HG03103 (cell line): ENCODE measurements at regions not wholly inside any gene's neighbourhood (a gene's known extent, or its start where the extent isn't known, plus 50 kb on each side); places are given as distances from the start of the nearest gene placed in this dataset.

Experiments used
- ATAC-seq: cut with Tn5 transposase; IDR thresholded peaks from one replicate; pipeline ENCODE4 v1.9.1; 2021; ENCODE audit warnings: low read depth; ENCODE audit not compliant: unreplicated experiment

DNA sequence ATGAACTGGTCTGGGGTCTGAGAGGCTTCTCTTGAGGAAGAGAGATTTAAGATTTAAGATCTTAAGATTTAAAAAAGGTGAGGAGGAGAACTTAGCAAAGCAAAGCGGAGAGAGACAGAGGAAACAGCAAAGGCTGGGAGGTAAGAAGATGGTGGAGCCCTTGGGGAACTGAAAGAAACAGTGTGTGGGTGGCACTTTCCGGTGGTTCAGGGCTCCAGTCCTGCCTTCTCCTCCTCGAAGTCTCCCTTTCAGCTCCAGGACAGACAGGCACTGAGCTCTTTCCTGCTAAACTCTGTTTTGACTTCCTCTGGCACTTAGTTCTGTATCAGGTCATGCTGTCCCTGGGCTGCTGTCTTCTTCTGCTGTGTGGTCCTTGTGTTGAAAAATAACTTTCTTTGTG lies 298.7 kb upstream of the SRRM4 start:
- ATAC-seq = peak; percentile 58

- no peak for ATAC-seq
These were observed 295.2 kb upstream of the SRRM4 start for GRCh38 chr12:118685983-118686607.

- peak; percentile 86 for ATAC-seq
These were observed 291.5 kb upstream of the SRRM4 start for GRCh38 chr12:118689793-118690192.

DNA sequence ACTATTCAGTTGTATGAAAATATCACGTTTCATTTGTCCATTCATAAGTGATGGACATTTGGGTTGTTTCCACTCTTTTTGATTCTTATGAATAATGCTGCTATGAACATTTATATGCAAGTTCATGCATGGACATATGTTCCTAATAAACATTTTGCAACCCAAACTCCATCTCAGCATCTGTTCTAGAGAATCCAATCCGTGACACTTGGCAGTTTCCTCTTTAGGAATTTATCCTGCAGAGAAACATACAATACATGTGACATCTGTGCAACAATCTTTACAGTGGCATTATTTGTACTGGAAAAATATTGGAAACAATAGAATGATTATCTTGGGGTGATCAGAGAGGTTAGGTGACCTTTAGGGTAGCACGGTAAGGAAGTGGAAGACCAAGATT lies 290.8 kb upstream of the SRRM4 start:
- ATAC-seq = no peak

DNA sequence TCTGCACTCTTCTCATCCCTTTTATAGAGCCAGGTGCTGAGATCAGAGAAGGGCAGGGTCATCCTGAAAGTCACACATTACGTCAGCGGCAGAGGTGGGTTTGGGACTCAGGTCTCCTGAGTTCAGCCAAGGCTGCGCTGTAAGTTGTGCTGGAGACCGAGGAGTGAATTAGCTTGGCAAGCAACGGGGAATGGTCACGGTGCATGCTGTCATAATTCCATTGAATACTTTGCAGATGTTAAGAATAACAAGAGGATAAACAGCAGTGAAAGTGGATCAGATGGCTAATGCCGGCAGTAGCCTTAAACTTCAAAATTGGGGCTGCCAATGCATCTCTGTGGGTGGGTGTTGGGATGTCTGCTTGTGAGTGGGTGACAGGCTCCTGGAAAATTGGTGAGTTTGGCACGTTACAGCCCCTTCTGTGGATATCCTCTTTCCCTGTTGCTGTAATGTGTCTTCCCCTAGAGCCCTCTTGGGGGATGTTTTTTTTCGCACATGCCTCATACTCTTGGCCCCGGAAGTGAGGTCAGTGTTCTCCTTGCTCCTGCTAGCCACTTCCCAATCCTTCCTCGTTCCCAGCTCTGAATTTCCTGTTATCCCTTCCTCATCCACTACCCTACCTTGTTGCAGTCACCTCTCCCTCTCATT lies 287.1 kb upstream of the SRRM4 start:
- no peak for ATAC-seq

DNA sequence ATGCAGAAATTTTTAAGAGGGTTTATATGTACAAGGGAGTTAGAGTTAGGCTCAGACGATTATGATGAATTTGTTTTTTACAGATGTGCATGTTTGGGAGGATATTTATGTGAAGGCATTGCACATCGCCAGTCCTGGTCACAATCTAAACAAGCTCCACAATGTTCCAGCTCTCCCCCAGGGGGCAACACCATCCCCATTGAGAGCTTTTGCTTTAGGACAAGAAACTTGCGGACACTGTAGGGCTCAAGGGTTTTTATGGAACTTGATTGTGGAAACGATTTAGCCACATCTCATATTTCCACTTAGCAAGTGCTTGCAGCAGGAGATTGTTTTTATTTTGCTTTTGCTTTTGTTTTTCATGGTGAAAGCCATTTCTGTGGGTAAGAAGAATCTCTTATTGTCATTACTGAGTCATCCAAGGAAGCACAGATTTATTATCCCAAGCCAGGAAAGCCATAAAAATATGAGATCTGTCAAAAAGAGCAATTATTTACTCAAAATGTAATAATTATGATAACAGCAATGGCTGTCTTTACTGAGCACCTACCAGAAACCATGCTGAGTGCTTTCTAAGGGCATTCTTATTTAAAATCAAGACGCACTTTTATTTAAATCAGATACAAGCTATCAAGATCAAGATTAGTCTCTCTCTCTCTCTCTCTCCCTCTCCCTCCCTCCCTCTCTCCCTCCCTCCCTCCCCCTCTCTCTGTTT lies 276.7 kb upstream of the SRRM4 start:
- ATAC-seq = no peak

DNA sequence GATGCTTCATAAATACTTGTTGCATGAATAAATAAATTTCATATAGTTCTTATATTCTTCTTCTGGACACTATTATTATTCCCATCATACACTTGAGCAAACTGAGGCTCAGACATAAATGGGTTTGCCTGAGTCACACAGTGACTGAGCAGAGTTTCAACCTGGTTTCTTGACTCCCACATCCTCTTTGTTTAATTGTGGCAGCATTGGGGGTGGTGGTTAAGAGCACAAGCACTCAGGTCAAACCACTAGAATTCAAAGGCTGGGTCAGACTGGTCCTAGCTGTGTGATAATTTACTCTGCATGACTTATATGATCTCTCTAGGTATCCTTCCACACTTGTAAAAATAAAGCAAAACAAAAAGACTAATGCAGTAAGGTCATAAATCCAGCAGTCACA lies 274.9 kb upstream of the SRRM4 start:
- ATAC-seq = no peak

GRCh38 chr12:118709946-118710345 lies 271.4 kb upstream of the SRRM4 start:
- no peak for ATAC-seq

- no peak for ATAC-seq
These were observed 270.2 kb upstream of the SRRM4 start for GRCh38 chr12:118711185-118711584.

DNA sequence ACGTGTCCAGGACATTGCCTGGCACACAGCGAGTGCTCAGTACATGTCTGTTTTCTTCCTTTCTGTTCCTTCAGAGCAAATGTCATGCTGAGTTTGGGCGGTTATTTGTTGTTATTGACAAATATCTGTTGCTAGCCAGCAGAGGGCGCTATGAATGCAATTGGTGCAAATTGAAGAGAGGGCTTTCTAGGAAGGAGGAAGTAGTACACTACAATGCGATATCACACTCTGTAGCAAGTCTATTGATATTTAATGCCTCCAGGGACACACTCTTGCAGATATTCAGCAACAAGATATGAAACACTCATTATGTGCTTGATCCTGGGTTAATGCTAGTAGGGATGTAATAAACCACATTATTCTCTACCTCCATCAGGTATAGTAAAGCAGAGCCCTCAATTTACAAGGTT lies 267.3 kb upstream of the SRRM4 start:
- peak; percentile 79 for ATAC-seq

DNA sequence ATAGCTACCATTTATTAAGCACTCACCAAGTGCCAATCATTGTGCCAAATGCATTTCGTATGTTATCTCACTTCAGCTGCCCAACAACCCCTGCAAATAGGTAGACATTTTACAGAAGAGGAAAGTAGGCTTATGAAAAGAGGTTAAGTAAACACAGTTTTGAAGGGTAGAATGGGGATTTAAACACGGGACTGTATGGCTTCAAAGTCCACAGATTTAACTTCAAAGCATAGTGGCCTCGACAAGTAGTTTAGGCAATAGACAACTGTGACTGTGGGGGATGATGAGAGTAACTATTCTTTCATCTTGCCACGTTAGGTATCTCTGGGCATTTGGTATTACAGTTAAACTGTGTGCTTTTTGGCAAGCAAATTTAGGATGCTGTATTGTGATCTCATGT lies 266.8 kb upstream of the SRRM4 start:
- no peak for ATAC-seq

DNA sequence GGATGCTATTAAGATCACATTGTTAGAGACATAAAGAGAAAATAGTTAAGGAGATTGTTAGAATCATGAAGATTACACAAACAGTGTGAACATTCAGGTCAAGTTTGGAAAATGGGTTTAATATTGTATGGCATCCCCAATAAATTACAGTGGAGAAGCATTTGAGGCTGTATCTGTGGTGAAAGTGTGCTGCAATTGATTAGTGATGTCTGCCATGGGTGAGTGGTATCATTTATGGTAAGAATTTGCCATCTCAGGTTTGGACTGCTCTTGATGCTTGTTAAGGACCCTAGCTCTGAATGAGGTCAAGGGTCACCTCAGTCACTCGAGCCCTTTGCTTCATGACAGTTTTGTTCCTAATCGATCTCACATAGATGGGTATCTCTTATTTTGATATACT lies 265.7 kb upstream of the SRRM4 start:
- no peak for ATAC-seq

DNA sequence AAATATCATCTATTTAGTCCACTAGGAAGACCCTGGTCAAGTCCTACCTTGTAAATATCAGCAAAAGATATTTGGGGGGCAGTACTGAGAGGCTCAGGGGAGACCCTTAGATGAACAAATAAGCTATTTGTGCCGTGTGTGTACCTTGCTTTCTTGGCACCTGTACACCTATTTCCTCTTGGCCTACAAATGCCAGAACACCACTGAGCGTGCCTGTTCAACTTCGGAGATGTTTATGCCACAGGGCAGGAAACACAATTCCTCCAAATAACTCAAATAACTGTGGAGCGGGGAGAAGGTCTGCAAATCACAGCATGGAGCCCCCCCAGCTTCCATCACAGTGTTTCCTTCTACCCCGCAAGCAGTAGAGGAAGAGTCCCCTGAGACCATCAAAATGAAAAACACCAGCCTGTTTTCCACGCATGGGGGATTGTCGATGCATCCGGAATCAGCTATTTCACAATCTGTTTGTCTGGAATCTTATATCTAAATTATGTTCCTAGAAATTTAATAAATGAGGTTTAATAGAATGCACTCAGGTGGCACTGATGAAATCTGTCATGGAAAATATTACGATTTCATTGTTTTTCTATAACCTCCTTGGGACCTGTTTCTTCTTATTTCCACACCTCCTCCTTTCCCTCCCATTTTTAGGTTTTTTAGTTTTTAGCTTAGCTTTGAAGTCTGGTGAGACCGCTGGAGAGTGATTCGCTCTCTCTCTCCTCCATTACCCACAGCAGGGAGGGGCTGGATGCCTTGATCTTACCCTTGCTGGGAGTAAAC lies 254.0 kb upstream of the SRRM4 start:
- no peak for ATAC-seq

- no peak for ATAC-seq
These were observed 253.4 kb upstream of the SRRM4 start for GRCh38 chr12:118727979-118728366.

GRCh38 chr12:118734266-118734665 lies 247.1 kb upstream of the SRRM4 start:
- no peak for ATAC-seq

DNA sequence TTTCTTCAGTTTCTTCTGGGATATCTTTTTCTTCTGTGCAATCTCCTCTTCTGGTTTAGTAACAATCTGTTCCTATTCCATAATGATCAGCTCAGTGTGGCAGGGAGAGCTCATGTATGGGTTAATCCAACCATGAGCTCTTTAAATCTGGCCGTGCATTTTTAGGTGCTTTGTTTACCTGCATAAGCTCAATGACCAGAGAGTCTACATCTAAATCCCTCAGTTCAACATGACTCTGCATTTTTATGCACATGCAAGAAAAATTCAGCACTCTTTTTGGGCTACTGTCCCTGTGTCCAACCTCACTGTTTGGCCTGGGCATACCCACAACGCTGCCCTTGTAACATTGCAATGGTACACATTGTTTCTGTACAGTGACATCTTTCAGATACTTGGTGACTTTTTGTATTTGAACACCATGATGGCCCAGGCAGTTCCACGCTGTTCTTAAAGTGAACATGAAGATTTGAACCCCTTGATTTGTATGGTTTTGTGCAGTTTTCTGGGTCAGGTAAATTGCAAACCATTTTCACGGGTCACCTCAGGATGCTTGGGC lies 243.3 kb upstream of the SRRM4 start:
- ATAC-seq = no peak

DNA sequence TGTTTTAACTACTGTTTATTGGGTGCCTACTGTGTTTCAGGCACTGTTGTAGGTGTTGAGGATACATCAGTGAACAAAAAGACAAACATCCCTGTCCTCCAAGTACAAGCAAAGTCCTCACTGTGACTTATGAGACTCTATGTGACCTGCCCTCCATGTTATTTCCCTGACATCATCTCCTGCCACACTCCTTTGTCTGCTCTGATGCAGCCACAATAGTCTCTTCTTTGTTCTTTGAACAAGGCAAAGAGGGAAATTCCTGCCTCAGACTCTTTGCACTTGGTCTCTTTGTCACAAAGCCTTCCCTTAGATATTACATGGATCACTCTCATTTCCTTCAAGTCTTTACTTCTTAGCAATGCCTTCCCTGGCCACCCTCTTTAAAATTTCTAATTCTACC lies 240.1 kb upstream of the SRRM4 start:
- no peak for ATAC-seq

- ATAC-seq = no peak
These were observed 238.9 kb upstream of the SRRM4 start for GRCh38 chr12:118742431-118742830.

- no peak for ATAC-seq
These were observed 237.2 kb upstream of the SRRM4 start for GRCh38 chr12:118743896-118744700.

- ATAC-seq = no peak
These were observed 235.2 kb upstream of the SRRM4 start for GRCh38 chr12:118746176-118746575.
